ENCODE measurements at regions not wholly inside any gene's neighbourhood (a gene's known extent, or its start where the extent isn't known, plus 50 kb on each side); places are given as distances from the start of the nearest gene placed in this dataset.

GRCh38 chr2:138177693-138178092 lies 213.4 kb downstream of the HNMT start:
- ATAC-seq (no peak), DNase-seq (no peak)
- Mint-ChIP-seq H3K36me3 (ENCODE audit: low read depth) (no peaks in the 10 kb centered on the region), H3K27me3 (no peaks in the 10 kb centered on the region), H3K9me3 (no peaks in the 10 kb centered on the region), H3K4me3 (no peak overlapping the region), H3K27ac (no peak overlapping the region), H3K4me1 (no peaks in the 10 kb centered on the region)

GRCh38 chr2:138180692-138181386 lies 216.6 kb downstream of the HNMT start:
- Mint-ChIP-seq H3K9me3 (no peaks in the 10 kb centered on the region), H3K36me3 (ENCODE audit: low read depth) (no peaks in the 10 kb centered on the region), H3K27me3 (no peaks in the 10 kb centered on the region), H3K4me1 (no peaks in the 10 kb centered on the region), H3K27ac (no peak overlapping the region), H3K4me3 (no peak overlapping the region)
- ATAC-seq (no peak), DNase-seq (no peak)

GRCh38 chr2:138182250-138182936 lies 218.1 kb downstream of the HNMT start:
- DNase-seq (no peak), ATAC-seq (no peak)

GRCh38 chr2:138182937-138183312 lies 218.7 kb downstream of the HNMT start:
- H3K27me3 Mint-ChIP-seq, result no peaks in the 10 kb centered on the region
- no peaks in the 10 kb centered on the region for H3K9me3 Mint-ChIP-seq
- no peaks in the 10 kb centered on the region for H3K4me1 Mint-ChIP-seq
- H3K4me3 Mint-ChIP-seq, result no peak overlapping the region
- H3K36me3 Mint-ChIP-seq (ENCODE audit: low read depth), result no peaks in the 10 kb centered on the region
- ATAC-seq, result no peak
- no peak overlapping the region for H3K27ac Mint-ChIP-seq
- DNase-seq, result no peak

More at GRCh38 chr2:138182250-138182936, 218.1 kb downstream of the HNMT start:
- H3K4me3 Mint-ChIP-seq, result no peak overlapping the region
- H3K4me1 Mint-ChIP-seq, result no peaks in the 10 kb centered on the region
- no peaks in the 10 kb centered on the region for H3K36me3 Mint-ChIP-seq (ENCODE audit: low read depth)
- H3K27ac Mint-ChIP-seq, result no peak overlapping the region
- H3K9me3 Mint-ChIP-seq, result no peaks in the 10 kb centered on the region
- no peaks in the 10 kb centered on the region for H3K27me3 Mint-ChIP-seq

- Mint-ChIP-seq H3K9me3 (no peaks in the 10 kb centered on the region), H3K27me3 (no peaks in the 10 kb centered on the region), H3K4me1 (no peaks in the 10 kb centered on the region), H3K27ac (no peak overlapping the region), H3K4me3 (no peak overlapping the region), H3K36me3 (ENCODE audit: low read depth) (no peaks in the 10 kb centered on the region)
- no peak for ATAC-seq
- DNase-seq, result no peak
These were observed 219.4 kb downstream of the HNMT start for GRCh38 chr2:138183705-138184104.

- no peaks in the 10 kb centered on the region for H3K36me3 Mint-ChIP-seq (ENCODE audit: low read depth)
- H3K4me3 Mint-ChIP-seq, result no peak overlapping the region
- H3K27ac Mint-ChIP-seq, result no peak overlapping the region
- H3K9me3 Mint-ChIP-seq, result peaks cover 4% of the 10 kb centered on the region
- H3K4me1 Mint-ChIP-seq, result no peaks in the 10 kb centered on the region
- no peak for DNase-seq
- H3K27me3 Mint-ChIP-seq, result no peaks in the 10 kb centered on the region
- no peak for ATAC-seq
These were observed 220.2 kb downstream of the HNMT start for GRCh38 chr2:138184428-138184827.

GRCh38 chr2:138185827-138186226 lies 221.6 kb downstream of the HNMT start:
- ATAC-seq (no peak), DNase-seq (no peak)
- Mint-ChIP-seq H3K9me3 (peaks cover 4% of the 10 kb centered on the region), H3K4me1 (no peaks in the 10 kb centered on the region), H3K27me3 (no peaks in the 10 kb centered on the region), H3K36me3 (ENCODE audit: low read depth) (no peaks in the 10 kb centered on the region), H3K27ac (no peak overlapping the region), H3K4me3 (no peak overlapping the region)

- Mint-ChIP-seq H3K4me1 (no peaks in the 10 kb centered on the region), H3K4me3 (no peak overlapping the region), H3K27me3 (no peaks in the 10 kb centered on the region), H3K9me3 (peaks cover 4% of the 10 kb centered on the region), H3K27ac (no peak overlapping the region), H3K36me3 (ENCODE audit: low read depth) (no peaks in the 10 kb centered on the region)
- ATAC-seq (no peak), DNase-seq (no peak)
These were observed 222.9 kb downstream of the HNMT start for GRCh38 chr2:138187221-138187620.

- DNase-seq, result no peak
- Mint-ChIP-seq H3K4me3 (no peak overlapping the region), H3K36me3 (ENCODE audit: low read depth) (no peaks in the 10 kb centered on the region), H3K27me3 (no peaks in the 10 kb centered on the region), H3K27ac (no peak overlapping the region), H3K9me3 (peaks cover 4% of the 10 kb centered on the region), H3K4me1 (no peaks in the 10 kb centered on the region)
- no peak for ATAC-seq
These were observed 226.7 kb downstream of the HNMT start for GRCh38 chr2:138190999-138191398.

GRCh38 chr2:138193416-138194213 lies 229.3 kb downstream of the HNMT start:
- DNase-seq, result no peak
- H3K27me3 Mint-ChIP-seq, result no peaks in the 10 kb centered on the region
- no peak for ATAC-seq
- H3K4me1 Mint-ChIP-seq, result no peaks in the 10 kb centered on the region
- no peak overlapping the region for H3K4me3 Mint-ChIP-seq
- peaks cover 4% of the 10 kb centered on the region for H3K9me3 Mint-ChIP-seq
- no peaks in the 10 kb centered on the region for H3K36me3 Mint-ChIP-seq (ENCODE audit: low read depth)
- H3K27ac Mint-ChIP-seq, result no peak overlapping the region

- H3K4me1 Mint-ChIP-seq, result no peaks in the 10 kb centered on the region
- no peaks in the 10 kb centered on the region for H3K27me3 Mint-ChIP-seq
These were observed 237.0 kb downstream of the HNMT start for GRCh38 chr2:138201286-138201685.

GRCh38 chr2:138202762-138203161 lies 238.5 kb downstream of the HNMT start:
- no peak overlapping the region for H3K4me3 Mint-ChIP-seq
- H3K4me1 Mint-ChIP-seq, result no peaks in the 10 kb centered on the region
- no peaks in the 10 kb centered on the region for H3K27me3 Mint-ChIP-seq
- peaks cover 16% of the 10 kb centered on the region for H3K9me3 Mint-ChIP-seq
- no peaks in the 10 kb centered on the region for H3K36me3 Mint-ChIP-seq (ENCODE audit: low read depth)
- ATAC-seq, result no peak
- DNase-seq, result no peak
- no peak overlapping the region for H3K27ac Mint-ChIP-seq

More at GRCh38 chr2:138201286-138201685, 237.0 kb downstream of the HNMT start:
- Mint-ChIP-seq H3K4me3 (no peak overlapping the region), H3K27ac (no peak overlapping the region), H3K9me3 (peaks cover 16% of the 10 kb centered on the region), H3K36me3 (ENCODE audit: low read depth) (no peaks in the 10 kb centered on the region)
- ATAC-seq (no peak), DNase-seq (no peak)

GRCh38 chr2:138205281-138205680 lies 241.0 kb downstream of the HNMT start:
- H3K27ac Mint-ChIP-seq, result no peak overlapping the region
- no peaks in the 10 kb centered on the region for H3K4me1 Mint-ChIP-seq
- no peaks in the 10 kb centered on the region for H3K36me3 Mint-ChIP-seq (ENCODE audit: low read depth)
- no peak overlapping the region for H3K4me3 Mint-ChIP-seq
- ATAC-seq, result no peak
- DNase-seq, result no peak
- H3K27me3 Mint-ChIP-seq, result no peaks in the 10 kb centered on the region
- peaks cover 16% of the 10 kb centered on the region for H3K9me3 Mint-ChIP-seq

GRCh38 chr2:138207074-138207930 lies 243.0 kb downstream of the HNMT start:
- H3K9me3 Mint-ChIP-seq, result peaks cover 16% of the 10 kb centered on the region
- ATAC-seq, result no peak
- H3K27ac Mint-ChIP-seq, result no peak overlapping the region

More at GRCh38 chr2:138207074-138207930, 243.0 kb downstream of the HNMT start:
- DNase-seq, result no peak
- no peaks in the 10 kb centered on the region for H3K36me3 Mint-ChIP-seq (ENCODE audit: low read depth)
- no peaks in the 10 kb centered on the region for H3K4me1 Mint-ChIP-seq
- H3K4me3 Mint-ChIP-seq, result no peak overlapping the region
- no peaks in the 10 kb centered on the region for H3K27me3 Mint-ChIP-seq
